PC-9 (cell line): ENCODE measurements at regions not wholly inside any gene's neighbourhood (a gene's known extent, or its start where the extent isn't known, plus 50 kb on each side); places are given as distances from the start of the nearest gene placed in this dataset.

Source experiments
- CTCF ChIP-seq: fragments of 200-600 bp; sonication (generic); conservative IDR thresholded peaks from 2 replicates; pipeline ENCODE4 v1.6.1; 2017; ENCODE audit warnings: mixed run types, antibody characterized with exemption, mild to moderate bottlenecking, moderate library complexity
- EZH2 ChIP-seq: fragments of 200-600 bp; sonication (generic); IDR thresholded peaks from 2 replicates; pipeline ENCODE4 v1.8.0; 2017; ENCODE audit warnings: antibody characterized with exemption, low read depth

GRCh38 chr10:32150532-32151101 lies 94.4 kb upstream of the KIF5B start:
- TF ChIP-seq CTCF = no peak
- no peak for TF ChIP-seq EZH2
